Prostate gland (tissue), 2 donors: ENCODE measurements at regions not wholly inside any gene's neighbourhood (a gene's known extent, or its start where the extent isn't known, plus 50 kb on each side); places are given as distances from the start of the nearest gene placed in this dataset.

Source experiments
- DNase-seq: peaks from one replicate; pipeline ENCODE4 v3.0.0-alpha.2; 2019; ENCODE audit warnings: low spot score
- H3K27ac ChIP-seq, 2 donors: fragments of 200-600 bp; sonication (generic); 2 replicates each; pipeline ENCODE4 v1.5.1; 2017 to 2019
- H3K27me3 ChIP-seq: fragments of 200-600 bp; sonication (generic); replicated peaks from 2 replicates; pipeline ENCODE4 v1.5.1; 2019; ENCODE audit not compliant: insufficient read depth
- H3K36me3 ChIP-seq, 2 donors: fragments of 200-600 bp; sonication (generic); 1 replicate in 1 of 2; 2 replicates in 1 of 2; pipeline versions ENCODE4 v1.5.1 to v1.8.1; 2017 to 2019
- H3K4me1 ChIP-seq: fragments of 200-600 bp; sonication (generic); replicated peaks from 2 replicates; pipeline ENCODE4 v1.5.1; 2019
- H3K4me3 ChIP-seq, 2 donors: fragments of 200-600 bp; sonication (generic); 2 replicates each; pipeline ENCODE4 v1.5.1; 2017 to 2019
- H3K9me3 ChIP-seq: fragments of 200-600 bp; sonication (generic); 2 replicates; pipeline ENCODE4 v1.5.1; 2017
- CTCF ChIP-seq, 4 experiments: fragments of 200-600 bp in 2 of 4; fragments of 450-650 bp in 2 of 4; sonication (generic) in 2 of 4; IDR thresholded peaks; 1 replicate in 3 of 4; 2 replicates in 1 of 4; pipeline ENCODE4 v1.5.1; 2016 to 2019; ENCODE audit warnings: antibody characterized with exemption in 4 of 4, mild to moderate bottlenecking in 2 of 4, moderate library complexity in 2 of 4
- POLR2A ChIP-seq: fragments of 450-650 bp; IDR thresholded peaks from one replicate; pipeline ENCODE4 v1.6.1; 2016; ENCODE audit warnings: antibody characterized with exemption, mild to moderate bottlenecking
- POLR2AphosphoS5 ChIP-seq: sonication (generic); formaldehyde crosslinking; IDR thresholded peaks from one replicate; pipeline ENCODE4 v1.6.1; 2017; ENCODE audit warnings: antibody characterized with exemption
- WGBS: methylation state at CpG from one replicate; pipeline ENCODE4 v1.1.5; 2018; 5-methylcytosine and 5-hydroxymethylcytosine counted together
- intact Hi-C: fragments of 100-400 bp; cut with DNase I; formaldehyde crosslinking; loops from one replicate; pipeline ENCODE4 v1.14.2; 2022

DNA sequence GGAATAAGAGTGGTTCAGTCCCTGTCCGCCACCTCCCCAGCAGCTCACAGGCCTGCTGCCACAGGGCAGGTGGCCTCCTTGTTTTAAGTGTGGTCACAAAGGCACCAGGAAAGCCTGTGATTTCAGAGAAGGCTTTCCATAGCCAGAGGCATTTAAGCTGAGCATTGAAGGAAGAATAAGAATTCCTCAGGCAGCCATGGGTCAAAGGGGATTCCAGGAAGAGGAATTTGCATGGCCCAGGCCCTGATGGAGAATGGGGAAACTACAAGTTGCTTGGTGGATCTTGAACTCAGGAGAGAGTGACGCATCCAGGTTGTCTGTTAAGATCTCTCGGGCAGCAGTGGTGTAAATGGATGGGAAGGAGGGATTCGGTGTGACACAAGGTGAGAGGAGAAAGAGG, 66.7 kb downstream of the KLHDC7A start:
- H3K27me3 ChIP-seq, result peaks cover 15% of the 10 kb centered on the region
- H3K9me3 ChIP-seq, result no peaks in the 10 kb centered on the region
- DNase-seq, result no peak
- H3K4me1 ChIP-seq, result no peaks in the 10 kb centered on the region
- no peaks in the 10 kb centered on the region for H3K36me3 ChIP-seq
- intact Hi-C loops, result no loop called here
- TF ChIP-seq POLR2A (no peak), CTCF (IDR thresholded peaks at IDR 0.05) (no peak), POLR2AphosphoS5 (no peak)
- 60% methylated on average over 4 of the region's 4 CpGs for WGBS
- no peak overlapping the region for H3K27ac ChIP-seq
- no peak overlapping the region for H3K4me3 ChIP-seq

DNA sequence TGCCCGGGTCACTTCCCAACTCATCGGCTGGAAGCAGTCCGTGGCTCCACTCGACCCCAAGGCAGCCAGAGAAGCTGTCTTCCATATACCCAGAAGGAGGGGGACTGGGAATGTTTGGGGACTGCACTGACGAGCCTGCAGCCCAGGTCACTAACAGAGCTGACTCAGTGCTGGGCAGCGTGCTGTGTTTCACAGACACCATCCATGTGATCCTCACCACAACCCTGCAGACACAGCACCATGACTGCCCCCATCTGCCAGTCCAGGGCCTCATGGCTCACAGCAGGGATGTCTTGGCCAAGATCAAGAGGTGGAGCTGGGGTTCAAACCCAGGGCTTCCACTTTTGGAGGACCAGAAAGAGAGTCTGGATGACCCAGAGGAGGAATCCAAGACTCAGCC, 67.9 kb downstream of the KLHDC7A start:
- intact Hi-C loops, result no loop called here

GRCh38 chr1:18549106-18549505, 68.4 kb downstream of the KLHDC7A start:
- 63% methylated on average over 10 of the region's 10 CpGs for WGBS
- Histone ChIP-seq H3K27ac (no peak overlapping the region), H3K4me3 (no peak overlapping the region), H3K36me3 (no peaks in the 10 kb centered on the region), H3K4me1 (no peaks in the 10 kb centered on the region), H3K9me3 (no peaks in the 10 kb centered on the region), H3K27me3 (peaks cover 15% of the 10 kb centered on the region)
- no peak for TF ChIP-seq POLR2A
- no peak for TF ChIP-seq POLR2AphosphoS5
- no peak for TF ChIP-seq CTCF (IDR thresholded peaks at IDR 0.05)
- intact Hi-C loops, result no loop called here
- DNase-seq, result no peak

More for the DNA sequence above, 67.9 kb downstream of the KLHDC7A start:
- WGBS, result 38% methylated on average over 6 of the region's 6 CpGs
- peaks cover 15% of the 10 kb centered on the region for H3K27me3 ChIP-seq
- no peak overlapping the region for H3K4me3 ChIP-seq
- no peak overlapping the region for H3K27ac ChIP-seq
- no peaks in the 10 kb centered on the region for H3K4me1 ChIP-seq
- no peaks in the 10 kb centered on the region for H3K9me3 ChIP-seq
- H3K36me3 ChIP-seq, result no peaks in the 10 kb centered on the region
- no peak for DNase-seq
- no peak for TF ChIP-seq CTCF (IDR thresholded peaks at IDR 0.05)
- no peak for TF ChIP-seq POLR2A
- TF ChIP-seq POLR2AphosphoS5, result no peak

DNA sequence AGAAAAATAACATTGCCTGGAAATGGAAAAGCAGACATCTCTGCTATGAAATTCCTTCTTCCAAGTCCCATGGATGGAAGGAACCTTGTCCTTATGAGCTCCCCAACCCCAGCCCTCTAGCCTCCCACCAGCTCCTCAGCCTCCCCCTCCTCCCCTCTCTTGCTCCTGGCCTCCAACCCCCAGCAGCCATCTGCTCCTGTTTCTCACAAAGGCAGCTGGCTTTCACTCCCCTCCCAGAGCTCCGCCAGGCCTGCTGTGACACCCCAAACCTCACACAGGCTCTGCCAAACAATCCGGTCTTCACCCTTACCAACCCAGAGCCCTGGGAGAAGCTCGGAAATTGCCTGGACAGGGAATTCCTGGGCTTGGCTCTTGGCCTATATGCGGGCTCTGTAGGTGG, 69.2 kb downstream of the KLHDC7A start:
- 89% methylated on average over 4 of the region's 4 CpGs for WGBS
- intact Hi-C loops, result no loop called here

More for the DNA sequence above, 69.2 kb downstream of the KLHDC7A start:
- TF ChIP-seq POLR2AphosphoS5 (no peak), CTCF (IDR thresholded peaks at IDR 0.05) (no peak), POLR2A (no peak)
- no peak for DNase-seq
- Histone ChIP-seq H3K4me1 (no peaks in the 10 kb centered on the region), H3K27me3 (peaks cover 15% of the 10 kb centered on the region), H3K4me3 (no peak overlapping the region), H3K27ac (no peak overlapping the region), H3K9me3 (no peaks in the 10 kb centered on the region), H3K36me3 (no peaks in the 10 kb centered on the region)
